ENCODE measurements at regions not wholly inside any gene's neighbourhood (a gene's known extent, or its start where the extent isn't known, plus 50 kb on each side); places are given as distances from the start of the nearest gene placed in this dataset.

DNA sequence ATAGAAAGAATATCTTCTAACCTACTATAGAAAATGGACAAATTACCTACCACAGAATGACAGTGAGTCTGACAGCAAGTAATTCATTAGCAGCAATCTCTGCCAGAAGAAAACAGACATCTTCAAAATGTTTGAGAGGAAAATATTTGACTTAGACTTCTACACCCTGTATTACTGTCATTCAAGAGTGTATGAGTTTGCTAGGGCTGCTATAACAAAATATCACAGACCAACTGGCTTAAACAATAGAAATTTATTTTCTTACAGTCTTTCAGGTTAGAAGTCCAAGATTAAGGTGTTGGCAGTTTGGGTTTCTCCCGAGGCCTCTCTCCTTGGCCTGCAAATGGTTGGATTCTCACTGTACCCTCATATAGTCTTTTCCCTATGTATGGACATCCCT lies 52.9 kb upstream of the FGGY start:
- DNase-seq (ENCODE audit: low read depth) = no peak

DNA sequence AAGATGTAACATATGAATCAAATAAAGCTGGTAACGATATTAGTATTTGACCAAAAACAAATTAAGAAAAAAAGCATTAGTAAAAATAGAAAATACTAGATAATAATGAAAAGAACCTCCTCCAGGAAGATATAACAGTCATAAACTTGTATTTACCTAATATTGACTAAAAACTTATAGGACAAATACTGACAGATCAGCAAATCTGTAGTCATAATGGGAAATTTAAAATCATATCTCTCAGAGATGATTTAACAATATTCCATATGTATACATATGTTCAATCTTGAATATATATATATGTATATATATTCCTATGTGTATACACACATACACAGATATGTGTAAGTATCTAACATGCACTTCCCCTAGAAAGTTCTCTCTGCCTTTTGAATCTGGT lies 52.0 kb upstream of the FGGY start:
- no peak for DNase-seq (ENCODE audit: low read depth)
